ENCODE measurements at regions not wholly inside any gene's neighbourhood (a gene's known extent, or its start where the extent isn't known, plus 50 kb on each side); places are given as distances from the start of the nearest gene placed in this dataset.

GRCh38 chr20:12012241-12013222, 94.8 kb downstream of the BTBD3 start:
- Histone ChIP-seq H3K9me3 (ENCODE audit: control insufficient read depth, low read length) (no peaks in the 10 kb centered on the region), H3K4me2 (ENCODE audit: low read length) (no peak overlapping the region), H3K4me3 (ENCODE audit: low read depth, low read length) (no peak overlapping the region), H3K27me3 (ENCODE audit: control insufficient read depth, insufficient read depth, low read length) (no peaks in the 10 kb centered on the region), H2AFZ (no peak overlapping the region), H3K9ac (no peak overlapping the region), H3K27ac (no peak overlapping the region), H3K79me2 (no peaks in the 10 kb centered on the region), H3K36me3 (ENCODE audit: control insufficient read depth, insufficient read depth, low read length) (no peaks in the 10 kb centered on the region), H3K4me1 (no peaks in the 10 kb centered on the region)
- TF ChIP-seq CTCF (IDR thresholded peaks at IDR 0.05), result peak; percentile 86

- no peak for TF ChIP-seq CTCF (IDR thresholded peaks at IDR 0.05)
- no peaks in the 10 kb centered on the region for H3K4me1 ChIP-seq
- no peak overlapping the region for H3K27ac ChIP-seq
- H3K4me3 ChIP-seq (ENCODE audit: low read depth, low read length), result no peak overlapping the region
- H3K9me3 ChIP-seq (ENCODE audit: control insufficient read depth, low read length), result no peaks in the 10 kb centered on the region
- H3K27me3 ChIP-seq (ENCODE audit: control insufficient read depth, insufficient read depth, low read length), result no peaks in the 10 kb centered on the region
- H3K36me3 ChIP-seq (ENCODE audit: control insufficient read depth, insufficient read depth, low read length), result no peaks in the 10 kb centered on the region
- H3K9ac ChIP-seq, result no peak overlapping the region
- H3K79me2 ChIP-seq, result no peaks in the 10 kb centered on the region
- H3K4me2 ChIP-seq (ENCODE audit: low read length), result no peak overlapping the region
- no peak overlapping the region for H2AFZ ChIP-seq
These were observed 96.6 kb downstream of the BTBD3 start for GRCh38 chr20:12014276-12014675.

DNA sequence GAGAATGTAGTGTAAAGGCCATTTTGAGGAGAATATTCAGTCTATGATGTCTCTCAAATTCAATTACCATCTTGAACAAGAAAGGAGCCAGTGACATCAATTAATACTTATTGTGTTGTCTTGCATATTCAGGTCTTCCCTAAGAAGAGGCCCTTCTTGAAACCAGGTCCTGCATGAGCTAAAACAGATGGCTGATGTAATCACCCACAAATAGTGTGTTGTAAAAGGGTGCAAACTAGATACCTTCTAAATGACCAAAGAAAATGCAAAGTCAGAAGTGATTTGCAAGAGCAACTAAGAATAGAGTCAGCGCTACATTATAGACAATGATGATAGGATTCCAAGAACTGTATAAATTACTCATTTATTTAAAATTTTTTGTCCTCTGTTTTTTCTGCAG, 97.0 kb downstream of the BTBD3 start:
- Histone ChIP-seq H3K27ac (no peak overlapping the region), H3K9ac (no peak overlapping the region)
- no peak for TF ChIP-seq CTCF (IDR thresholded peaks at IDR 0.05)

DNA sequence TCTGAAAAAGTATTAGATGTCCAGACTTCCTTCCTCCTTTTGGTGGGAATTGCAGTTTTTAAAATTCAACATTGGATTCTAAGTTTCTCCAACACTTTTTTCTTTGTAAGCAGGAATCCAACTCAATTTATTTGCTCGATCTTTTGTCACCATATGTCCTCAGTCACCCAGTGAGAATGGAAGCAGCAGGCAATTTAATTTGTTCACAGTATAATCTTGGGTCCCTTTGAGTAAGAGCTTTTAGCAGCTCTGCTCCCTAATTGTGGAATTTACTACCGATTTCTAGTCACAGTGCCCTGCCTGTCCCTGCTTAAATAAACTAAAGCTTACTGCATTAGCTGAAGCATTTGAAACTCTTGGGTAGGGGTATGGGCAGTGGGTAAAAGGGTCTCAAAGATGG, 98.6 kb downstream of the BTBD3 start:
- H3K79me2 ChIP-seq, result no peaks in the 10 kb centered on the region
- TF ChIP-seq CTCF (IDR thresholded peaks at IDR 0.05), result no peak
- H3K4me3 ChIP-seq (ENCODE audit: low read depth, low read length), result no peak overlapping the region
- no peaks in the 10 kb centered on the region for H3K9me3 ChIP-seq (ENCODE audit: control insufficient read depth, low read length)
- H3K27me3 ChIP-seq (ENCODE audit: control insufficient read depth, insufficient read depth, low read length), result no peaks in the 10 kb centered on the region
- H3K4me1 ChIP-seq, result no peaks in the 10 kb centered on the region
- H3K9ac ChIP-seq, result no peak overlapping the region
- H3K4me2 ChIP-seq (ENCODE audit: low read length), result no peak overlapping the region
- no peaks in the 10 kb centered on the region for H3K36me3 ChIP-seq (ENCODE audit: control insufficient read depth, insufficient read depth, low read length)
- H3K27ac ChIP-seq, result no peak overlapping the region
- H2AFZ ChIP-seq, result no peak overlapping the region

More for the DNA sequence above, 97.0 kb downstream of the BTBD3 start:
- Histone ChIP-seq H2AFZ (no peak overlapping the region), H3K27me3 (ENCODE audit: control insufficient read depth, insufficient read depth, low read length) (no peaks in the 10 kb centered on the region), H3K4me3 (ENCODE audit: low read depth, low read length) (no peak overlapping the region), H3K79me2 (no peaks in the 10 kb centered on the region), H3K36me3 (ENCODE audit: control insufficient read depth, insufficient read depth, low read length) (no peaks in the 10 kb centered on the region), H3K4me2 (ENCODE audit: low read length) (no peak overlapping the region), H3K9me3 (ENCODE audit: control insufficient read depth, low read length) (no peaks in the 10 kb centered on the region), H3K4me1 (no peaks in the 10 kb centered on the region)
